Gastroesophageal sphincter (tissue), 3 donors: ENCODE measurements at regions not wholly inside any gene's neighbourhood (a gene's known extent, or its start where the extent isn't known, plus 50 kb on each side); places are given as distances from the start of the nearest gene placed in this dataset.

Source experiments
- EP300 ChIP-seq: sonication (generic); formaldehyde crosslinking; IDR thresholded peaks from one replicate; pipeline ENCODE4 v1.6.1; 2017; ENCODE audit warnings: antibody characterized with exemption, mild to moderate bottlenecking
- POLR2A ChIP-seq, 2 donors: fragments of 450-650 bp; IDR thresholded peaks; one replicate each; pipeline ENCODE4 v1.6.1; 2017; ENCODE audit warnings: antibody characterized with exemption in 2 of 2, mild to moderate bottlenecking in 2 of 2, moderate library complexity in 1 of 2
- POLR2AphosphoS5 ChIP-seq: sonication (generic); formaldehyde crosslinking; IDR thresholded peaks from one replicate; pipeline ENCODE4 v1.6.1; 2017; ENCODE audit warnings: antibody characterized with exemption
- TF ChIP-seq, protein P1 (sequence below), 4 experiments: fragments of 200-600 bp in 2 of 4; fragments of 450-650 bp in 2 of 4; sonication (generic) in 1 of 4; IDR thresholded peaks; one replicate each; pipeline ENCODE4 v1.5.1; 2017 to 2019; ENCODE audit warnings: antibody characterized with exemption in 4 of 4, mild to moderate bottlenecking in 2 of 4, moderate library complexity in 2 of 4

DNA sequence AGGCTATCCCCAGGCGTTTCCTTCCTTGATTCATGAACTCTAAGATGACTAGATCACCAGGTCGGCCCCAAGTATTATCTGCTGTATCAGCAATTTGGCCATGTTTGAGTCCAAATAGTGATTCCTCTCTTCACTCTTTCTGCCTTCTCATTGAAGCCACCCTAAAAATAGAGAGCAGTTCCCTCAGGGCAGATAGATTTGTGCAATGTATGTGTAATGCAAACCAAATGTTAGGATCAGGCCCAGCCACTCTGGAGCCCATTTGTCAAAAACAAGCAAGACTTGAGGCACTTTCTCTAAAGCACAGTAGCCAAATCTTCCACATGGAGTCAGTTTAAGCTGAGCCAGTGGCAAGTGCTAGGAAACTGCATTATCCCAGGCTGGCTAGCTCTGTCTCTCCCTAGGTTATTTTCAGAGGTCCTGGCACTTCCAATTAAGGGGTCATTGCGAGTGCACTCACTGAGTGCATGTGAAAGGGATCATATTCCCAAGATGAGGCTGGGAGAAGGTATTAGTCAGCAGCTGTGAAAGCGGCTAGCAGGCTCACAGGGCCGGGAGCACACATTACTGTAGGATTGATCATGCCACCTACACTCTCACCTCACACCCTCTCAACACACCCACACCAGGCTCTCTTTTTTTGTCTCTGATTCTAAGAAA, 97.9 kb upstream of the RAB3GAP2 start:
- TF ChIP-seq, protein P1, sequence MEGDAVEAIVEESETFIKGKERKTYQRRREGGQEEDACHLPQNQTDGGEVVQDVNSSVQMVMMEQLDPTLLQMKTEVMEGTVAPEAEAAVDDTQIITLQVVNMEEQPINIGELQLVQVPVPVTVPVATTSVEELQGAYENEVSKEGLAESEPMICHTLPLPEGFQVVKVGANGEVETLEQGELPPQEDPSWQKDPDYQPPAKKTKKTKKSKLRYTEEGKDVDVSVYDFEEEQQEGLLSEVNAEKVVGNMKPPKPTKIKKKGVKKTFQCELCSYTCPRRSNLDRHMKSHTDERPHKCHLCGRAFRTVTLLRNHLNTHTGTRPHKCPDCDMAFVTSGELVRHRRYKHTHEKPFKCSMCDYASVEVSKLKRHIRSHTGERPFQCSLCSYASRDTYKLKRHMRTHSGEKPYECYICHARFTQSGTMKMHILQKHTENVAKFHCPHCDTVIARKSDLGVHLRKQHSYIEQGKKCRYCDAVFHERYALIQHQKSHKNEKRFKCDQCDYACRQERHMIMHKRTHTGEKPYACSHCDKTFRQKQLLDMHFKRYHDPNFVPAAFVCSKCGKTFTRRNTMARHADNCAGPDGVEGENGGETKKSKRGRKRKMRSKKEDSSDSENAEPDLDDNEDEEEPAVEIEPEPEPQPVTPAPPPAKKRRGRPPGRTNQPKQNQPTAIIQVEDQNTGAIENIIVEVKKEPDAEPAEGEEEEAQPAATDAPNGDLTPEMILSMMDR (IDR thresholded peaks at IDR 0.05) = no peak
- TF ChIP-seq POLR2A (IDR thresholded peaks at IDR 0.05) (no peak), POLR2AphosphoS5 (no peak), EP300 (no peak)
